ENCODE measurements at regions not wholly inside any gene's neighbourhood (a gene's known extent, or its start where the extent isn't known, plus 50 kb on each side); places are given as distances from the start of the nearest gene placed in this dataset.

DNA sequence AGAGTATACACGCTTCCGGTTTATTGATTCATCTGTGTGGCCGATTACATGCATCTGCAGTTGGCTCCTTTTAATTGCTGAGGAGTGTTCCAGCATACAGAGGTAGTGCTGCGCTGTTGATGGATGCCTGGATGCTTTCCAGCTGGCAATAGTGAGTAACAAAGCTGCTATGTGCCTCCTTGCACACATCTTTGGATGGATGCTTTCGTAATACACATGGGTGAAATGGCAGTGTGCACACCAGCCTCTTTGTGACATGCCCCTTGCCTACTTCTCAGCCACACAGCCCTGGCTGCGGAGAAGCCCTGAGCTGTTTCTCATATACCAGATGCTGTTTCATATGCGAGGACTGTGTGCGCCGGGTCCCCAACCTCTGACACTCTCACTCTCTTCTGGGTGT lies 151.0 kb downstream of the GADD45G start:
- Histone ChIP-seq H3K27me3 (ENCODE audit: control insufficient read depth, insufficient read depth, low read length) (no peaks in the 10 kb centered on the region), H3K36me3 (ENCODE audit: control insufficient read depth, insufficient read depth, low read length) (no peaks in the 10 kb centered on the region), H3K27ac (ENCODE audit: low read depth, low read length) (no peak overlapping the region), H3K4me1 (ENCODE audit: control insufficient read depth, insufficient read depth, low read length) (peaks cover 9% of the 10 kb centered on the region; the same call in 1 of the 2 replicates), H3K9ac (ENCODE audit: low read length) (no peak overlapping the region), H3K4me3 (ENCODE audit: low read depth, low read length) (no peak overlapping the region), H3K9me3 (ENCODE audit: control insufficient read depth, insufficient read depth, low read depth, low read length) (no peaks in the 10 kb centered on the region)

DNA sequence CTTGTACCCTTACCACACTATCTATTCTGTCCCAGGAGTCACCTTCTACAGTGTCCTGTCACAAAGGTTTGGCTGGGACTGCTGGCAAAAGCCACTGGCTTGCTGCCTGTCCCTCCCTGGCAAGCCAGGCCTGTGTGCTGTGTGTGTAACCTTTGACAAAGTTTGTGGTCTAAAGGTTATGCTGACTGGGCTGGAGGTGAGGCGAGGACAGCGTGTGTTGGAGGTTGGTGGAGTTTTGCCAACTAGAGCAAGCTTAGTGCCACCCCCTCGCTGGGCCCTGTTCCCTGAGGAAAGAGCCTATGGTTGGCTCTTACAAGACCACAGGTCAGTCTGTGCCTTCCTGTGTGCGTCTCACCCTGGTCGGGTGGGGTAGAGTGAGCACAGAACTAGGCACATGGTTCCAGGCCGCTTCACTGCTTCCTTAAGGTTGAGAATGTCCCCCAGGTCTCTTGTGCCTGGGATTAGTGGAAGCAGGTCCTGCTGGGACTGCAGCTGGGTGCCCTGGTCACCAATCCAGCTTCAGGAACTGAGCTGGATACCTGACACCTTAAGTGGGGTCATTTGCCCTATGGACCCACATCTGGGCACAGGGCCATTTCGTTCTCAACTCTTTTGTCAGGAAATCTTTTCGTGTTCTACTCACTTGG lies 152.2 kb downstream of the GADD45G start:
- no peaks in the 10 kb centered on the region for H3K36me3 ChIP-seq (ENCODE audit: control insufficient read depth, insufficient read depth, low read length)
- H3K4me3 ChIP-seq (ENCODE audit: low read depth, low read length) = no peak overlapping the region
- H3K9ac ChIP-seq (ENCODE audit: low read length) = no peak overlapping the region
- H3K27me3 ChIP-seq (ENCODE audit: control insufficient read depth, insufficient read depth, low read length) = no peaks in the 10 kb centered on the region
- H3K27ac ChIP-seq (ENCODE audit: low read depth, low read length) = no peak overlapping the region
- H3K9me3 ChIP-seq (ENCODE audit: control insufficient read depth, insufficient read depth, low read depth, low read length) = no peaks in the 10 kb centered on the region
- peaks cover 9% of the 10 kb centered on the region; the same call in 1 of the 2 replicates for H3K4me1 ChIP-seq (ENCODE audit: control insufficient read depth, insufficient read depth, low read length)

DNA sequence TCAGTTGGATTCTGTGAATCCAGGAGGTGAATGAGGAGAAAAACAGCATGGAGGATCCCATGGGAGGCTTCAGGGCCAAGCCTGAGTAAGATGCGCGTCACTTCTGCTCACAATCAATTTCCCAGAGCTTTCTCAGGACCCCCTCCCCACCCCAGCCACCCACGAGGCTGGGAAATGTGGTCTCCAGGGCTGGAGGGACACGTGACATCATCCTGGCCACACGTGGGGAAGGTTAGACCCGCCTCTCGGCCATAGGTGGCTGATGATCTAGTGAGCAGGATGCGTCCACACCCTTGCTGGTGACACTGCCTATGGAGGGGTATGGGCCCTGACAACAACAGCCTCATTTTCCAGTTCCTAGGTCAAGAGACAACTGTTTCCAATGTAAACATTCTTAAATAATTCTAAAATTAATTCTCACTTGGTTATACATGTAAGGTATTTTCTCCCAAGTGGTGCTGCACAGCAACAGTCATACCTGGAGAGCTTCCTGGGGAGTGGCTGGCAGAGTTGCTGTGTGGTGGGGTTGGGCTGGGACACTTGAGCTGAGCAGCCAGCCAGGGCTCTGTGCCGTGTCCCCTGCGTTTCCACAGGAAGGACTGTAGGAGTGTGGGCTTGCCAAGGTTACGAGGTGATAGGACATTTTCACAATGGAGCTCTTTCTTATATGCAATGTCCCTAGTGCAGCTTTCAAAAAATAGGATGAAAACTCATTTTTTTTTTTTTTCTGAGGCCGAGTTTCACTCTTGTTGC lies 153.1 kb downstream of the GADD45G start:
- Histone ChIP-seq H3K36me3 (ENCODE audit: control insufficient read depth, insufficient read depth, low read length) (no peaks in the 10 kb centered on the region), H3K9ac (ENCODE audit: low read length) (no peak overlapping the region), H3K4me3 (ENCODE audit: low read depth, low read length) (no peak overlapping the region), H3K4me1 (ENCODE audit: control insufficient read depth, insufficient read depth, low read length) (peaks cover 9% of the 10 kb centered on the region; the same call in 1 of the 2 replicates), H3K27me3 (ENCODE audit: control insufficient read depth, insufficient read depth, low read length) (no peaks in the 10 kb centered on the region), H3K9me3 (ENCODE audit: control insufficient read depth, insufficient read depth, low read depth, low read length) (no peaks in the 10 kb centered on the region), H3K27ac (ENCODE audit: low read depth, low read length) (no peak overlapping the region)

- H3K27ac ChIP-seq (ENCODE audit: low read depth, low read length) = no peak overlapping the region
Observed at GRCh38 chr9:89759572-89759971, 154.8 kb downstream of the GADD45G start.

DNA sequence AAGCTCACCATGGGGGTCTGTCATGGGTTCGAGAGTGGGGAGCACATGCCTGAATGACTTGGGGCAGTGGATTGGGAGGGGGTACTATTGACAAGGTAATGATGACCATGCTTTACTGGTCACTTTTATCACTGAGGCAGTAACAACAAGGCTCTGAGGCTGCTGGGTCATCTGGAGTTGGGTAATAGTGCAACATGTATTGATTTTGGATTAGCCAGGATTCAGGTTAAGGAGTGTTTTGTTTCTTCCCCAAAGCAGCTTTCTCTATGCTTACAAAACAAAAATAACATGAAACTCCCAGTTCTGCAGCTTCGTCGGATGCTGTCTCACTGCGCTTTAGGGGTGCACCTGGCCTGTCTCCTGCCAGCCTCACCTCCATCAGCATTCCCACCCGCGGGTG lies 155.3 kb downstream of the GADD45G start:
- H3K4me1 ChIP-seq (ENCODE audit: control insufficient read depth, insufficient read depth, low read length) = no peaks in the 10 kb centered on the region

More at GRCh38 chr9:89759572-89759971, 154.8 kb downstream of the GADD45G start:
- Histone ChIP-seq H3K4me1 (ENCODE audit: control insufficient read depth, insufficient read depth, low read length) (no peaks in the 10 kb centered on the region), H3K27me3 (ENCODE audit: control insufficient read depth, insufficient read depth, low read length) (no peaks in the 10 kb centered on the region), H3K4me3 (ENCODE audit: low read depth, low read length) (no peak overlapping the region), H3K9me3 (ENCODE audit: control insufficient read depth, insufficient read depth, low read depth, low read length) (no peaks in the 10 kb centered on the region), H3K36me3 (ENCODE audit: control insufficient read depth, insufficient read depth, low read length) (no peaks in the 10 kb centered on the region), H3K9ac (ENCODE audit: low read length) (no peak overlapping the region)

GRCh38 chr9:89764217-89764616 lies 159.4 kb downstream of the GADD45G start:
- Histone ChIP-seq H3K27ac (ENCODE audit: low read depth, low read length) (no peak overlapping the region), H3K4me3 (ENCODE audit: low read depth, low read length) (no peak overlapping the region), H3K27me3 (ENCODE audit: control insufficient read depth, insufficient read depth, low read length) (no peaks in the 10 kb centered on the region), H3K4me1 (ENCODE audit: control insufficient read depth, insufficient read depth, low read length) (no peaks in the 10 kb centered on the region), H3K9ac (ENCODE audit: low read length) (no peak overlapping the region), H3K9me3 (ENCODE audit: control insufficient read depth, insufficient read depth, low read depth, low read length) (no peaks in the 10 kb centered on the region), H3K36me3 (ENCODE audit: control insufficient read depth, insufficient read depth, low read length) (no peaks in the 10 kb centered on the region)

More for the DNA sequence above, 155.3 kb downstream of the GADD45G start:
- Histone ChIP-seq H3K9ac (ENCODE audit: low read length) (no peak overlapping the region), H3K36me3 (ENCODE audit: control insufficient read depth, insufficient read depth, low read length) (no peaks in the 10 kb centered on the region), H3K27ac (ENCODE audit: low read depth, low read length) (no peak overlapping the region), H3K9me3 (ENCODE audit: control insufficient read depth, insufficient read depth, low read depth, low read length) (no peaks in the 10 kb centered on the region), H3K4me3 (ENCODE audit: low read depth, low read length) (no peak overlapping the region), H3K27me3 (ENCODE audit: control insufficient read depth, insufficient read depth, low read length) (no peaks in the 10 kb centered on the region)

DNA sequence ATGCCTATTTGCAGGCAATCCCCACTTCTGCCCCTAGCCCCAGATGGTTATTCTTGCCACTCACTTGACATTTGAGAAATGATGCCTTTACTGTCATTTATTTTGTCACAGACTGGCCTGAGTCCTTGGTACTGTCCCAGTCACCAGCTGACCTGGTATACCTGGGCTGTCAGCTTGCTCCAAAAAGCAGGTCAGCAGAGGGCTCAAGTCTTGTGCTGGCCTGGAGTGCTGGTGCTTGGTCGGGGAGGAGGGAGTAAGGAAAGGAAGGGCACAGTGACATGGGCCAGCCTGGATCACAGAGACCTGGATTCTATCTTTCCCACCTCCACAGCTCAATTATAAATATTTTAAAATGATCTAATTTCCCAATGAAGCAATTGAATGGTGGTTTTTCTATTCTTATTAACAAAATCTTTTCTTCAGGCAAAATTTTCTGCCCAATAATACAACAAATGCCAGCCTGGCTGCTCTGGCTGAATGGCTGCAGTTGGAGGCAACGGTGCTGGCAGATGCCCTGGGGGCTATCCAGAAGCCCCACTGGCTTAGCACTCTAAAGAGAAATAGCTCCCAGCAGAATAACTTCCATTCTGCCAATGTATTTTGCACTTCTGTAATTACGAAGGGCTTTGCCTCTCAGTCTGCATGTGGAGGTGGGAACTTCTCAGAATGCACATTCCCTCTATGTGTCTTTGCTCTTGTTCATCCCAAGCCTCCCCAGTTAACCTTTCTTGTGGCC lies 160.6 kb downstream of the GADD45G start:
- no peaks in the 10 kb centered on the region for H3K9me3 ChIP-seq (ENCODE audit: control insufficient read depth, insufficient read depth, low read depth, low read length)
- H3K4me1 ChIP-seq (ENCODE audit: control insufficient read depth, insufficient read depth, low read length) = no peaks in the 10 kb centered on the region
- H3K27me3 ChIP-seq (ENCODE audit: control insufficient read depth, insufficient read depth, low read length) = no peaks in the 10 kb centered on the region
- H3K27ac ChIP-seq (ENCODE audit: low read depth, low read length) = no peak overlapping the region
- no peaks in the 10 kb centered on the region for H3K36me3 ChIP-seq (ENCODE audit: control insufficient read depth, insufficient read depth, low read length)
- H3K4me3 ChIP-seq (ENCODE audit: low read depth, low read length) = no peak overlapping the region
- no peak overlapping the region for H3K9ac ChIP-seq (ENCODE audit: low read length)

DNA sequence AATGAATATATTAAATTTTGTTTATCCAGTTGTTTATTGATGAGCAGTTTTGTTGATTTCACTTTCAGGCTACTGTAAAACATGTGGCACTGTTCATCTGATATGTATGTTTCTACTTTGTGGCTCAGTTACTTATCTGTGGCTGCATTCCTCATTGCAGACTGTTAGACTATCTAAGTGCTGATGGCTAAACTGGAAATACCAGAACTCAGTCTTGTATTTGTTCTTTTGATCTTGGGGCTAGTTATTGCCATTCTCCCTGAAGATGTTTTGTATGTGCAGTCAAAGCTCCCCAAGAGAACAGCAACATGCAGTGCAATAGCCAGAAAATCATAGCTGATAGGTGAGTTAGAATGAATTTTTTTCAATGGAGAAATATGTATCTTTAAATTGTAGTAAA lies 162.2 kb downstream of the GADD45G start:
- no peak overlapping the region for H3K4me3 ChIP-seq (ENCODE audit: low read depth, low read length)
- H3K9ac ChIP-seq (ENCODE audit: low read length) = no peak overlapping the region
- no peaks in the 10 kb centered on the region for H3K9me3 ChIP-seq (ENCODE audit: control insufficient read depth, insufficient read depth, low read depth, low read length)
- no peaks in the 10 kb centered on the region for H3K4me1 ChIP-seq (ENCODE audit: control insufficient read depth, insufficient read depth, low read length)
- H3K36me3 ChIP-seq (ENCODE audit: control insufficient read depth, insufficient read depth, low read length) = no peaks in the 10 kb centered on the region
- H3K27ac ChIP-seq (ENCODE audit: low read depth, low read length) = no peak overlapping the region
- H3K27me3 ChIP-seq (ENCODE audit: control insufficient read depth, insufficient read depth, low read length) = no peaks in the 10 kb centered on the region

DNA sequence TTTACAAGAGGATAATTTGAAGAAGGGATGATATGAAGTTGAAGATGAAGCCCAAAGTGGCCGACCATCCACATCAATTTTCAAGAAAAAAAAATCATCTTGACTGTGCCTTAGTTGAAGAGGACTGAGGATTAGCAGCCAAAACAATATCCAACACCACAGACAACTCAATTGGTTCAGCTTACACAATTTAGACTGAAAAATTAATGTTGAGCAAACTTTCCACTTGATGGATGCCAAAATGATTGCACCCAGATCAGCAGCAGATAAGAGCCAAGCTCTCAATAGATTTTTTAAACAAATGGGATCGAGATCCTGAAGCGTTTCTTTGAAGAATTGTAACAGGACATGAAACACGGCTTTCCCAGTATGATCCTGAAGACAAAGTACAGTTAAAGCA lies 163.2 kb downstream of the GADD45G start:
- Histone ChIP-seq H3K4me3 (ENCODE audit: low read depth, low read length) (no peak overlapping the region), H3K36me3 (ENCODE audit: control insufficient read depth, insufficient read depth, low read length) (no peaks in the 10 kb centered on the region), H3K9ac (ENCODE audit: low read length) (no peak overlapping the region), H3K27me3 (ENCODE audit: control insufficient read depth, insufficient read depth, low read length) (no peaks in the 10 kb centered on the region), H3K4me1 (ENCODE audit: control insufficient read depth, insufficient read depth, low read length) (no peaks in the 10 kb centered on the region), H3K9me3 (ENCODE audit: control insufficient read depth, insufficient read depth, low read depth, low read length) (no peaks in the 10 kb centered on the region), H3K27ac (ENCODE audit: low read depth, low read length) (no peak overlapping the region)

GRCh38 chr9:89768650-89769071 lies 163.8 kb downstream of the GADD45G start:
- H3K27me3 ChIP-seq (ENCODE audit: control insufficient read depth, insufficient read depth, low read length) = no peaks in the 10 kb centered on the region
- no peaks in the 10 kb centered on the region for H3K36me3 ChIP-seq (ENCODE audit: control insufficient read depth, insufficient read depth, low read length)
- no peaks in the 10 kb centered on the region for H3K9me3 ChIP-seq (ENCODE audit: control insufficient read depth, insufficient read depth, low read depth, low read length)
- no peak overlapping the region for H3K4me3 ChIP-seq (ENCODE audit: low read depth, low read length)
- H3K27ac ChIP-seq (ENCODE audit: low read depth, low read length) = no peak overlapping the region
- no peak overlapping the region for H3K9ac ChIP-seq (ENCODE audit: low read length)
- no peaks in the 10 kb centered on the region for H3K4me1 ChIP-seq (ENCODE audit: control insufficient read depth, insufficient read depth, low read length)

Data from HUES6 (cell line).